SU-DHL-6 (cell line): ENCODE measurements at regions not wholly inside any gene's neighbourhood (a gene's known extent, or its start where the extent isn't known, plus 50 kb on each side); places are given as distances from the start of the nearest gene placed in this dataset.

Experiments used
- CTCF ChIP-seq: fragments of 200-600 bp; sonication (generic); IDR thresholded peaks from one replicate; pipeline ENCODE4 v1.5.1; 2017; ENCODE audit warnings: antibody characterized with exemption, mild to moderate bottlenecking, low read length, moderate library complexity; ENCODE audit not compliant: insufficient read depth, poor library complexity, severe bottlenecking
- EZH2phosphoT487 ChIP-seq: fragments of 200-600 bp; sonication (generic), shearing (Covaris generic); conservative IDR thresholded peaks from 2 replicates; pipeline ENCODE4 v1.6.1; 2018; ENCODE audit warnings: mild to moderate bottlenecking, antibody characterized with exemption, low read length, moderate library complexity, mixed read lengths

DNA sequence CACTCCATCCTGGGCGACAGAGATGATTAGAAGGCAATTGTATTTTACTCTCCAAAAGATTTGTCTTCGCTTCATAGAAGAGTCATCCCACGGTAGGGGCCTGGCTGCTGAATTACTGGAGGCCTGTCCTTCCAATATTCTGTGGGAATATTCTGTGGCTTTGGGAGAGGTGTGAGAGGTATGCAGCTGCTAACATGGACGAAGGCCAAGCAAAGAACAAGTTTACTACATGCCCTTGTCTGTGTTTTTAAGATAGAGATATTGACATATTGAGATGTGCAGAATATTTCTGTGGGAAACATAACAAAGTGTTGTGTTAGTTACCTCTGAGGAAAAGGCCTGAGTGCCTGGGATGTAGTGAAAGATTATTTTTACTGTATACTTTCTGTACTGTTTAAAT lies 71.8 kb upstream of the SMIM15 start:
- TF ChIP-seq CTCF = no peak
- TF ChIP-seq EZH2phosphoT487 = no peak
